Liver (tissue), 8 donors: ENCODE measurements at regions not wholly inside any gene's neighbourhood (a gene's known extent, or its start where the extent isn't known, plus 50 kb on each side); places are given as distances from the start of the nearest gene placed in this dataset.

Experiments used
- DNase-seq: peaks from one replicate; pipeline ENCODE4 v3.0.0-alpha.2; 2017; ENCODE audit warnings: low spot score
- H3K27ac ChIP-seq, 2 donors: one replicate each; pipeline ENCODE4 v1.7.0; 2013; ENCODE audit warnings: inconsistent platforms in 2 of 2, low read length in 2 of 2, control low read depth in 1 of 2, low read depth in 1 of 2, mild to moderate bottlenecking in 1 of 2
- H3K27me3 ChIP-seq, 4 donors: one replicate each; pipeline versions ENCODE4 v1.6.1 to v1.7.0; 2013; ENCODE audit warnings: low read length in 3 of 4, inconsistent platforms in 1 of 4, mild to moderate bottlenecking in 1 of 4, moderate library complexity in 1 of 4; ENCODE audit not compliant: control insufficient read depth in 4 of 4, insufficient read depth in 4 of 4
- H3K36me3 ChIP-seq, 4 donors: one replicate each; pipeline versions ENCODE4 v1.6.1 to v1.7.0; 2013; ENCODE audit warnings: low read length in 3 of 4, mild to moderate bottlenecking in 3 of 4, low read depth in 1 of 4, moderate library complexity in 1 of 4; ENCODE audit not compliant: control insufficient read depth in 4 of 4, insufficient read depth in 3 of 4
- H3K4me1 ChIP-seq, 4 donors: one replicate each; pipeline versions ENCODE4 v1.6.1 to v1.7.0; 2013; ENCODE audit warnings: low read length in 3 of 4, mild to moderate bottlenecking in 3 of 4, moderate library complexity in 1 of 4; ENCODE audit not compliant: control insufficient read depth in 4 of 4, insufficient read depth in 4 of 4
- H3K4me3 ChIP-seq, 3 donors: one replicate each; pipeline versions ENCODE4 v1.6.1 to v1.7.0; 2013; ENCODE audit warnings: low read length in 3 of 3, control low read depth in 1 of 3, low read depth in 1 of 3, mild to moderate bottlenecking in 1 of 3
- H3K9ac ChIP-seq, 2 donors: one replicate each; pipeline ENCODE4 v1.7.0; 2013; ENCODE audit warnings: low read length in 2 of 2, mild to moderate bottlenecking in 2 of 2, moderate library complexity in 2 of 2, control low read depth in 1 of 2, low read depth in 1 of 2
- H3K9me3 ChIP-seq, 4 donors: one replicate each; pipeline versions ENCODE4 v1.6.1 to v1.7.0; 2013; ENCODE audit warnings: low read length in 3 of 4; ENCODE audit not compliant: control insufficient read depth in 4 of 4
- ATF3 ChIP-seq: IDR thresholded peaks from 2 replicates; pipeline ENCODE4 v1.6.1; 2016; ENCODE audit warnings: antibody characterized with exemption
- CTCF ChIP-seq: fragments of 150-350 bp; IDR thresholded peaks from 2 replicates; pipeline ENCODE4 v1.5.1; 2017; ENCODE audit warnings: improper control_type of control experiment, low read depth, low read length; ENCODE audit not compliant: missing input control
- EGR1 ChIP-seq, 2 donors: IDR thresholded peaks; 2 replicates each; pipeline ENCODE4 v1.6.1; 2016 to 2018; ENCODE audit warnings: antibody characterized with exemption in 2 of 2, low read depth in 2 of 2
- FOXA1 ChIP-seq: IDR thresholded peaks from 2 replicates; pipeline ENCODE4 v1.6.1; 2016; ENCODE audit warnings: antibody characterized with exemption
- FOXA2 ChIP-seq: IDR thresholded peaks from 2 replicates; pipeline ENCODE4 v1.6.1; 2016; ENCODE audit warnings: antibody characterized with exemption
- GABPA ChIP-seq, 2 donors: IDR thresholded peaks in 1 of 2; conservative IDR thresholded peaks in 1 of 2; 2 replicates each; pipeline ENCODE4 v1.6.1; 2016; ENCODE audit warnings: antibody characterized with exemption in 2 of 2, mild to moderate bottlenecking in 1 of 2, moderate library complexity in 1 of 2
- HNF4A ChIP-seq, 2 donors: conservative IDR thresholded peaks; 2 replicates each; pipeline ENCODE4 v1.6.1; 2016; ENCODE audit warnings: antibody characterized with exemption in 2 of 2, mild to moderate bottlenecking in 2 of 2
- HNF4G ChIP-seq: IDR thresholded peaks from 2 replicates; pipeline ENCODE4 v1.6.1; 2016; ENCODE audit warnings: antibody characterized with exemption
- JUND ChIP-seq, 2 donors: IDR thresholded peaks; 2 replicates each; pipeline ENCODE4 v1.6.1; 2016; ENCODE audit warnings: antibody characterized with exemption in 2 of 2
- RAD21 ChIP-seq, 2 donors: IDR thresholded peaks; 2 replicates each; pipeline ENCODE4 v1.6.1; 2016; ENCODE audit warnings: antibody characterized with exemption in 2 of 2, mild to moderate bottlenecking in 2 of 2
- REST ChIP-seq: IDR thresholded peaks from 2 replicates; pipeline ENCODE4 v1.6.1; 2016; ENCODE audit warnings: antibody characterized with exemption, mild to moderate bottlenecking
- RXRA ChIP-seq, 2 donors: IDR thresholded peaks; 2 replicates each; pipeline ENCODE4 v1.6.1; 2017 to 2018; ENCODE audit warnings: antibody characterized with exemption in 2 of 2, mild to moderate bottlenecking in 1 of 2
- SP1 ChIP-seq: IDR thresholded peaks from 2 replicates; pipeline ENCODE4 v1.6.1; 2018; ENCODE audit warnings: antibody characterized with exemption, mild to moderate bottlenecking
- TAF1 ChIP-seq: conservative IDR thresholded peaks from 2 replicates; pipeline ENCODE4 v1.6.1; 2016; ENCODE audit warnings: antibody characterized with exemption, mild to moderate bottlenecking
- YY1 ChIP-seq: IDR thresholded peaks from 2 replicates; pipeline ENCODE4 v1.6.1; 2016; ENCODE audit warnings: antibody characterized with exemption, mild to moderate bottlenecking
- WGBS: extraction: QIAGEN DNeasy Blood & Tissue Kit; methylation state at CpG from one replicate; pipeline ENCODE4 v1.1.7; 2013; 5-methylcytosine and 5-hydroxymethylcytosine counted together
- TF ChIP-seq, protein P1 (sequence below): IDR thresholded peaks from 2 replicates; pipeline ENCODE4 v1.6.1; 2016; ENCODE audit warnings: antibody characterized with exemption
- TF ChIP-seq, protein P2 (sequence below): IDR thresholded peaks from 2 replicates; pipeline ENCODE4 v1.6.1; 2016; ENCODE audit warnings: antibody characterized with exemption
- donor health status: healthy.
- donor health status: healthy.
- donor health status: healthy.
- donor health status: healthy.
- donor health status: healthy.

- no peak for TF ChIP-seq CTCF
- no peak for TF ChIP-seq ATF3
- TF ChIP-seq, protein P1, sequence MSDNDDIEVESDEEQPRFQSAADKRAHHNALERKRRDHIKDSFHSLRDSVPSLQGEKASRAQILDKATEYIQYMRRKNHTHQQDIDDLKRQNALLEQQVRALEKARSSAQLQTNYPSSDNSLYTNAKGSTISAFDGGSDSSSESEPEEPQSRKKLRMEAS, result no peak
- no peak for TF ChIP-seq REST
- TF ChIP-seq FOXA1, result no peak
- no peak for TF ChIP-seq HNF4A (conservative IDR thresholded peaks at IDR 0.05)
- TF ChIP-seq FOXA2, result no peak
- TF ChIP-seq HNF4G, result no peak
- no peak for TF ChIP-seq SP1
- no peak for TF ChIP-seq TAF1
- TF ChIP-seq, protein P2, sequence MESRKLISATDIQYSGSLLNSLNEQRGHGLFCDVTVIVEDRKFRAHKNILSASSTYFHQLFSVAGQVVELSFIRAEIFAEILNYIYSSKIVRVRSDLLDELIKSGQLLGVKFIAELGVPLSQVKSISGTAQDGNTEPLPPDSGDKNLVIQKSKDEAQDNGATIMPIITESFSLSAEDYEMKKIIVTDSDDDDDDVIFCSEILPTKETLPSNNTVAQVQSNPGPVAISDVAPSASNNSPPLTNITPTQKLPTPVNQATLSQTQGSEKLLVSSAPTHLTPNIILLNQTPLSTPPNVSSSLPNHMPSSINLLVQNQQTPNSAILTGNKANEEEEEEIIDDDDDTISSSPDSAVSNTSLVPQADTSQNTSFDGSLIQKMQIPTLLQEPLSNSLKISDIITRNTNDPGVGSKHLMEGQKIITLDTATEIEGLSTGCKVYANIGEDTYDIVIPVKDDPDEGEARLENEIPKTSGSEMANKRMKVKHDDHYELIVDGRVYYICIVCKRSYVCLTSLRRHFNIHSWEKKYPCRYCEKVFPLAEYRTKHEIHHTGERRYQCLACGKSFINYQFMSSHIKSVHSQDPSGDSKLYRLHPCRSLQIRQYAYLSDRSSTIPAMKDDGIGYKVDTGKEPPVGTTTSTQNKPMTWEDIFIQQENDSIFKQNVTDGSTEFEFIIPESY, result no peak
- no peak for TF ChIP-seq JUND (IDR thresholded peaks at IDR 0.05)
- TF ChIP-seq YY1, result no peak
- TF ChIP-seq RAD21 (IDR thresholded peaks at IDR 0.05), result no peak
- TF ChIP-seq GABPA (IDR thresholded peaks at IDR 0.05 in 1 of 2, conservative IDR thresholded peaks at IDR 0.05 in 1 of 2), result no peak
- no peak for TF ChIP-seq RXRA (IDR thresholded peaks at IDR 0.05)
- no peak for TF ChIP-seq EGR1 (IDR thresholded peaks at IDR 0.05; ENCODE audit: low read depth in 2 of 2)
- no peak for DNase-seq
- H3K36me3 ChIP-seq, result no peaks in the 10 kb centered on the region
- H3K9me3 ChIP-seq, result no peaks in the 10 kb centered on the region
- no peak overlapping the region for H3K27ac ChIP-seq
- H3K4me1 ChIP-seq, result peaks cover 3 to 16% (median 9%) of the 10 kb centered on the region in 4 donors
- no peaks in the 10 kb centered on the region for H3K27me3 ChIP-seq
- no peak overlapping the region for H3K9ac ChIP-seq
- no peak overlapping the region for H3K4me3 ChIP-seq
- WGBS, result 62% methylated on average over 6 of the region's 6 CpGs
Measured at GRCh38 chr3:107988460-107989175, 102.2 kb downstream of the CD47 start.
